HEK293 (cell line): ENCODE measurements at regions not wholly inside any gene's neighbourhood (a gene's known extent, or its start where the extent isn't known, plus 50 kb on each side); places are given as distances from the start of the nearest gene placed in this dataset.

Experiments
- BCL11A ChIP-seq: fragments of 450-650 bp; formaldehyde crosslinking; IDR thresholded peaks from 2 replicates; pipeline ENCODE4 v1.5.1; 2016; ENCODE audit warnings: low read depth, missing biosample characterization, missing genetic modification characterization
- HOXD13 ChIP-seq: sonication (generic); formaldehyde crosslinking; IDR thresholded peaks from 2 replicates; pipeline ENCODE4 v1.8.0; 2022; ENCODE audit warnings: missing genetic modification reagents, borderline replicate concordance
- IKZF3 ChIP-seq: fragments of 450-650 bp; IDR thresholded peaks from 2 replicates; pipeline ENCODE4 v1.5.0; 2018; ENCODE audit warnings: missing biosample characterization, mild to moderate bottlenecking, missing genetic modification characterization, moderate library complexity
- INSM2 ChIP-seq: fragments of 450-650 bp; formaldehyde crosslinking; IDR thresholded peaks from 2 replicates; pipeline ENCODE4 v1.5.1; 2016; ENCODE audit warnings: missing biosample characterization, missing genetic modification characterization
- MYNN ChIP-seq: fragments of 450-650 bp; formaldehyde crosslinking; IDR thresholded peaks from 2 replicates; pipeline ENCODE4 v1.5.1; 2016; ENCODE audit warnings: missing biosample characterization, missing genetic modification characterization, borderline replicate concordance
- OVOL3 ChIP-seq: fragments of 450-650 bp; formaldehyde crosslinking; IDR thresholded peaks from 2 replicates; pipeline ENCODE4 v1.5.1; 2016; ENCODE audit warnings: missing biosample characterization, missing genetic modification characterization
- PBX3 ChIP-seq: sonication (generic); formaldehyde crosslinking; IDR thresholded peaks from 2 replicates; pipeline ENCODE4 v1.8.1; 2022; ENCODE audit warnings: mild to moderate bottlenecking, moderate library complexity, missing genetic modification reagents
- SALL2 ChIP-seq: fragments of 450-650 bp; formaldehyde crosslinking; IDR thresholded peaks from 2 replicates; pipeline ENCODE4 v1.5.0; 2017; ENCODE audit warnings: missing biosample characterization, mild to moderate bottlenecking, missing genetic modification characterization, borderline replicate concordance
- ZBTB48 ChIP-seq: fragments of 450-650 bp; formaldehyde crosslinking; IDR thresholded peaks from 2 replicates; pipeline ENCODE4 v1.5.1; 2016; ENCODE audit warnings: missing biosample characterization, missing genetic modification characterization
- ZFP37 ChIP-seq: fragments of 450-650 bp; formaldehyde crosslinking; IDR thresholded peaks from 2 replicates; pipeline ENCODE4 v1.5.1; 2016; ENCODE audit warnings: missing biosample characterization, missing genetic modification characterization
- ZIC2 ChIP-seq: fragments of 450-650 bp; formaldehyde crosslinking; IDR thresholded peaks from 2 replicates; pipeline ENCODE4 v1.5.1; 2016; ENCODE audit warnings: missing biosample characterization, missing genetic modification characterization
- ZNF112 ChIP-seq: fragments of 450-650 bp; formaldehyde crosslinking; IDR thresholded peaks from 2 replicates; pipeline ENCODE4 v1.5.0; 2017; ENCODE audit warnings: missing biosample characterization, missing genetic modification characterization
- ZNF148 ChIP-seq: fragments of 450-650 bp; formaldehyde crosslinking; IDR thresholded peaks from 2 replicates; pipeline ENCODE4 v1.5.0; 2017; ENCODE audit warnings: missing biosample characterization, missing genetic modification characterization, borderline replicate concordance
- ZNF155 ChIP-seq: fragments of 450-650 bp; formaldehyde crosslinking; IDR thresholded peaks from 2 replicates; pipeline ENCODE4 v1.5.1; 2016; ENCODE audit warnings: missing biosample characterization, missing genetic modification characterization
- ZNF169 ChIP-seq: fragments of 450-650 bp; formaldehyde crosslinking; IDR thresholded peaks from 2 replicates; pipeline ENCODE4 v1.5.1; 2016; ENCODE audit warnings: missing biosample characterization, missing genetic modification characterization
- ZNF184 ChIP-seq: fragments of 450-650 bp; IDR thresholded peaks from 2 replicates; pipeline ENCODE4 v1.5.1; 2018; ENCODE audit warnings: missing biosample characterization, mild to moderate bottlenecking, missing genetic modification characterization
- ZNF223 ChIP-seq: fragments of 450-650 bp; formaldehyde crosslinking; IDR thresholded peaks from 2 replicates; pipeline ENCODE4 v1.5.1; 2016; ENCODE audit warnings: missing biosample characterization, missing genetic modification characterization
- ZNF292 ChIP-seq: fragments of 450-650 bp; formaldehyde crosslinking; IDR thresholded peaks from 2 replicates; pipeline ENCODE4 v1.5.1; 2016; ENCODE audit warnings: low read depth, missing biosample characterization, missing genetic modification characterization, borderline replicate concordance
- ZNF302 ChIP-seq: fragments of 450-650 bp; formaldehyde crosslinking; IDR thresholded peaks from 2 replicates; pipeline ENCODE4 v1.5.1; 2016; ENCODE audit warnings: missing biosample characterization, missing genetic modification characterization, low read depth
- ZNF394 ChIP-seq: fragments of 450-650 bp; formaldehyde crosslinking; IDR thresholded peaks from 2 replicates; pipeline ENCODE4 v1.5.1; 2016; ENCODE audit warnings: missing biosample characterization, missing genetic modification characterization, mild to moderate bottlenecking, moderate library complexity, borderline replicate concordance
- ZNF398 ChIP-seq: fragments of 450-650 bp; formaldehyde crosslinking; IDR thresholded peaks from 2 replicates; pipeline ENCODE4 v1.5.1; 2017; ENCODE audit warnings: missing biosample characterization, missing genetic modification characterization
- ZNF501 ChIP-seq: fragments of 450-650 bp; formaldehyde crosslinking; IDR thresholded peaks from 2 replicates; pipeline ENCODE4 v1.5.1; 2016; ENCODE audit warnings: missing biosample characterization, missing genetic modification characterization
- ZNF521 ChIP-seq: fragments of 450-650 bp; formaldehyde crosslinking; IDR thresholded peaks from 2 replicates; pipeline ENCODE4 v1.5.1; 2017; ENCODE audit warnings: missing biosample characterization, mild to moderate bottlenecking, missing genetic modification characterization
- ZNF561 ChIP-seq: fragments of 450-650 bp; IDR thresholded peaks from 2 replicates; pipeline ENCODE4 v1.5.1; 2018; ENCODE audit warnings: missing biosample characterization, missing genetic modification characterization, borderline replicate concordance
- ZNF571 ChIP-seq: fragments of 450-650 bp; formaldehyde crosslinking; IDR thresholded peaks from 2 replicates; pipeline ENCODE4 v1.5.0; 2017; ENCODE audit warnings: missing biosample characterization, missing genetic modification characterization
- ZNF580 ChIP-seq: fragments of 450-650 bp; formaldehyde crosslinking; IDR thresholded peaks from 2 replicates; pipeline ENCODE4 v1.5.1; 2016; ENCODE audit warnings: missing biosample characterization, missing genetic modification characterization
- ZNF629 ChIP-seq: fragments of 450-650 bp; formaldehyde crosslinking; IDR thresholded peaks from 2 replicates; pipeline ENCODE4 v1.5.1; 2017; ENCODE audit warnings: missing biosample characterization, missing genetic modification characterization
- ZNF645 ChIP-seq: fragments of 450-650 bp; formaldehyde crosslinking; IDR thresholded peaks from 2 replicates; pipeline ENCODE4; 2016; ENCODE audit warnings: missing biosample characterization, missing genetic modification characterization
- ZNF701 ChIP-seq: fragments of 450-650 bp; formaldehyde crosslinking; IDR thresholded peaks from 2 replicates; pipeline ENCODE4 v1.5.1; 2016; ENCODE audit warnings: missing biosample characterization, missing genetic modification characterization
- ZNF747 ChIP-seq: fragments of 450-650 bp; formaldehyde crosslinking; IDR thresholded peaks from 2 replicates; pipeline ENCODE4 v1.5.1; 2016; ENCODE audit warnings: missing biosample characterization, missing genetic modification characterization
- ZNF776 ChIP-seq: fragments of 450-650 bp; formaldehyde crosslinking; IDR thresholded peaks from 2 replicates; pipeline ENCODE4 v1.5.0; 2017; ENCODE audit warnings: missing biosample characterization, missing genetic modification characterization, borderline replicate concordance
- ZNF791 ChIP-seq: fragments of 450-650 bp; formaldehyde crosslinking; IDR thresholded peaks from 2 replicates; pipeline ENCODE4 v1.5.1; 2016; ENCODE audit warnings: missing biosample characterization, missing genetic modification characterization

GRCh38 chr15:92831655-92832328 is 68.3 kb upstream of the CHD2 start (continued):
- TF ChIP-seq ZNF747 (tag by site-specific recombination), result no peak
- TF ChIP-seq ZIC2 (tag by site-specific recombination), result peak; percentile 80
- peak; percentile 45; the same call in 1 of the 2 replicates for TF ChIP-seq ZNF394 (tag by site-specific recombination)
- no peak for TF ChIP-seq SALL2
- TF ChIP-seq ZNF580 (tag by site-specific recombination), result no peak
- no peak for TF ChIP-seq BCL11A
- TF ChIP-seq ZNF791 (tag by site-specific recombination), result no peak
- TF ChIP-seq ZNF223, result peak; percentile 80; the same call in 1 of the 2 replicates
- TF ChIP-seq HOXD13 (CRISPR knock-in tag), result no peak
- peak; percentile 72 for TF ChIP-seq INSM2 (tag by site-specific recombination)
- TF ChIP-seq ZFP37 (tag by site-specific recombination), result no peak; the same call in 1 of the 2 replicates
- no peak for TF ChIP-seq ZNF398 (tag by site-specific recombination)
- TF ChIP-seq ZNF561 (tag by site-specific recombination), result peak; percentile 97
- TF ChIP-seq ZNF571 (tag by site-specific recombination), result no peak
- TF ChIP-seq ZNF302 (tag by site-specific recombination), result no peak
- TF ChIP-seq ZNF776 (tag by site-specific recombination), result no peak
- TF ChIP-seq IKZF3, result peak; percentile 83
- no peak for TF ChIP-seq ZNF169 (tag by site-specific recombination)
- peak; percentile 43; the same call in 1 of the 2 replicates for TF ChIP-seq ZNF501 (tag by site-specific recombination)
- peak; percentile 63; the same call in 1 of the 2 replicates for TF ChIP-seq ZBTB48 (tag by site-specific recombination)
- no peak for TF ChIP-seq ZNF521
- no peak for TF ChIP-seq ZNF155 (tag by site-specific recombination)
- no peak; the same call in 1 of the 2 replicates for TF ChIP-seq ZNF184 (tag by site-specific recombination)
- TF ChIP-seq ZNF701 (tag by site-specific recombination), result no peak
- no peak for TF ChIP-seq ZNF112 (tag by site-specific recombination)
- peak; percentile 82 for TF ChIP-seq ZNF629 (tag by site-specific recombination)
- TF ChIP-seq MYNN (tag by site-specific recombination), result no peak; the same call in 1 of the 2 replicates
- TF ChIP-seq OVOL3 (tag by site-specific recombination), result no peak
- no peak for TF ChIP-seq PBX3 (CRISPR knock-in tag)
- no peak for TF ChIP-seq ZNF645 (tag by site-specific recombination)
- no peak for TF ChIP-seq ZNF292 (tag by site-specific recombination)
- TF ChIP-seq ZNF148, result no peak
